ENCODE measurements at regions not wholly inside any gene's neighbourhood (a gene's known extent, or its start where the extent isn't known, plus 50 kb on each side); places are given as distances from the start of the nearest gene placed in this dataset.

DNA sequence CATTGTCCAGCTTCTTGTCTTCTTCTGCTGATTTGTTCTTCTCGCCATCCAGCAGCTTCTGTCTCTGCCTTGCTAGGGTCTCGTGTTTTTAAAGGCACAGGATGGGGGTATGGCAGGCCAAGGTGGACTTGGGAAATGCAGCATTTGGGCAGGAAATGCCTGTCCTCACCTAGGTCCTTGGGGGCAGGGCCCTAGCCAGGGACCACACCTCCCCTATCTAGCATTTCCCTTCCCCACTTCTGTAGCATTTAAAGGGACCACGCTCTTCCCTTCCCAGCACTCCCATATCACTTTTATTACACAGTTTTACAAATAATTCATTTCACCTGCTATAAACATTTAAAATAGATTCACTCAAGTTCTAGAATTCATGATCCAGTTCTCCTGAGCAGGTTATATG lies 315.4 kb upstream of the LMCD1 start:
- Mint-ChIP-seq H3K27ac (no peak overlapping the region), H3K9me3 (peaks cover under 1 to 2% of the 10 kb centered on the region in 2 donors), H3K36me3 (no peaks in the 10 kb centered on the region)
- no peak for DNase-seq (ENCODE audit: low spot score in 2 of 2)
- no peak for ATAC-seq

DNA sequence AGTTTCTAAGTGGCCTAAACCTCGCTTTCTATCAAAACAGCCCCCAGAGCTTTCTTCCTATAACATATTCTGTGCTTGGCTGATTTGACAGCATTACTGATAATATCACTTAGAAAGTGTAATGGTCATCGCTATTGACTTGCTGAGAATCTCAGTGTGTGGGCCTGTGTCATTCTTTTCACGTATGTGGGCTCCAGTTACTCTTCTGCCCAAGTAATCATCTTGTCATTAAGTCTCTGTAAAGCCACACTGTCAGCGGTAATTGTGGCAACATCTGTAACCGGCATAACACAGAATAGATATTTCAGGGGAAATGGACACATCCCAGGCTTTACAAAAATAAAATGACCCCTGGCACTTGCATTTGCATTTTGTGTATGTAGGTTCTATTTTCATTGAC lies 313.6 kb upstream of the LMCD1 start:
- no peaks in the 10 kb centered on the region for H3K36me3 Mint-ChIP-seq
- H3K9me3 Mint-ChIP-seq, result peaks cover 6 to 7% of the 10 kb centered on the region in 2 donors
- ATAC-seq (no peak), DNase-seq (ENCODE audit: low spot score in 2 of 2) (no peak)
- no peak overlapping the region for H3K27ac Mint-ChIP-seq

DNA sequence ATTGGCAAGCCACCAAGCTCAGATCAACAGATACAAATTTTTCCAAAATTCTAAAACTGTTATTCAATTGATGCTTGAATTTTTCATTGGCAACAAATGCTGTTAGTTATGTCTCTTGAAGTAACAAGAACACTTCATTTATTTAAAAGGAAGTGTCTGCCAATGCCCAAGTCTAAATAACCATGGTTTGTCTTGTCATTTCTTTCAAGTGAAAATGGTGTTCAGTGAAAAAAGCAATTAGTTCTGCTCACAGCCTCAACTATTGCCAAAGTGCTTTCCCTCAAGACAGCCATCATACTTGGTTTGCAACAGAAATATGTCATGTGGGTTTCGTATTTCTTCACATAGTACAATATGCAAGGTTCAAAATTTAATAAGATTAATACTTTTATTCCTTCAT lies 312.6 kb upstream of the LMCD1 start:
- Mint-ChIP-seq H3K9me3 (peaks cover 6 to 7% of the 10 kb centered on the region in 2 donors), H3K36me3 (no peaks in the 10 kb centered on the region), H3K27ac (no peak overlapping the region)
- no peak for ATAC-seq
- DNase-seq (ENCODE audit: low spot score in 2 of 2), result no peak

DNA sequence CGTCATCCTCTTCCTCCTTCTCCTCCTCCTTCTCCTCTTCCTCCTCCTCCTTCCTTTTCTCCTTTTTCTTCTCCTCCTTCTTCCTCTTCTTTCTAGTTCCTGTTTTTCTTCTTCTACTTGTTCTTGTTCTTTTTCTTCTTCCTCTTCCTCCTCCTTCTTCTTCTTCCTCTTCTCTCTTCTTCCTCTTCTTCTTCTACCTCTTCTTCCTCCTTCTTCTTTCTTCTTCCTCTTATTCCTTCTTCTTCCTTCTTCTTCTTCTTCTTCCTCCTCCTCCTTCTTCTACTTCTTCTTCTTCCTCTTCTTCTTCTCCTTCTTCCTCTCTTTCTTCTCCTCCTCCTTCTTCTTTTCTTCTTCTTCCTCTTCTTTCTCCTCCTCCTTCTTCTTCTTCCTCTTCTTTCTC lies 310.2 kb upstream of the LMCD1 start:
- DNase-seq (ENCODE audit: low spot score in 2 of 2) (no peak), ATAC-seq (no peak)
- Mint-ChIP-seq H3K9me3 (peaks cover 6 to 7% of the 10 kb centered on the region in 2 donors), H3K36me3 (no peaks in the 10 kb centered on the region), H3K27ac (no peak overlapping the region)

DNA sequence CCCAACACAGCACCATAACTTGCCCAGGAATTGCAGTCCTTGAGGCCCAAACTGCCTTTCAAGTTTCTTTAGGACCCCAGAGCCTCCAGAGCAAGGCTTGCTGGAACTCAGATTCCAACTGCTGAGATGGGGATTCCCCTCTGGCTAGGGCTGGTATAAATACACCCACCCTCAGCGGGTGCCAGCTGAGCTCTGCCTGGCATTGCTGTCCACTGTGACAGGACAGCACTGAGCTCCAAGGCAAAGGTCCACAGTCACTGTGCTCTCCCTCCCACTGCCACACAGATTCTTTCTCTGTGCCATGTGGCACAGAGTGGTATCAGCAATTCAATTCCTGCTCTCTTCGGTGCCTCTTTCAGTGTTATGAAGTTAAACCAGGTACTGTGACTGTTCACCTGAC lies 304.2 kb upstream of the LMCD1 start:
- ATAC-seq (no peak), DNase-seq (ENCODE audit: low spot score in 2 of 2) (no peak)
- H3K9me3 Mint-ChIP-seq, result no peaks in the 10 kb centered on the region
- no peak overlapping the region for H3K27ac Mint-ChIP-seq
- H3K36me3 Mint-ChIP-seq, result no peaks in the 10 kb centered on the region

DNA sequence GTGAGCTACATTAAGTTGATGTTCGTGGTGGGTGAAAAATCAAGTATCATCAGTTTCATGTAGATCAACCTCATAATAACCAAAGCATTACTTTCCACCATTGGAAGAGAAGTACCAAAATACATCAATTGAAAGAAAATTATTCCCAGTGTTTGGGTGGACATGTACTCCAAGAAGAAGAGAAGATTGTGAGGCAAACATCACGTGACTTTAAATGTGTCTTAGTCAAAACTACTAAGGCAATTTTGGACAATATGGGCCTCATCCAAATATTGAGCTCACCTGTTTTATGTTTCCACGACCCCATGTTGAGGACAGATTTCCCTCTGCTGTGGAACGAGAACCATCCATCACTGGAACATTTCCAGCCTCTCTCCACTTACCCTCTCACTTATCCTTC lies 303.0 kb upstream of the LMCD1 start:
- ATAC-seq, result no peak
- H3K36me3 Mint-ChIP-seq, result no peaks in the 10 kb centered on the region
- no peak overlapping the region for H3K27ac Mint-ChIP-seq
- no peaks in the 10 kb centered on the region for H3K9me3 Mint-ChIP-seq
- no peak for DNase-seq (ENCODE audit: low spot score in 2 of 2)

DNA sequence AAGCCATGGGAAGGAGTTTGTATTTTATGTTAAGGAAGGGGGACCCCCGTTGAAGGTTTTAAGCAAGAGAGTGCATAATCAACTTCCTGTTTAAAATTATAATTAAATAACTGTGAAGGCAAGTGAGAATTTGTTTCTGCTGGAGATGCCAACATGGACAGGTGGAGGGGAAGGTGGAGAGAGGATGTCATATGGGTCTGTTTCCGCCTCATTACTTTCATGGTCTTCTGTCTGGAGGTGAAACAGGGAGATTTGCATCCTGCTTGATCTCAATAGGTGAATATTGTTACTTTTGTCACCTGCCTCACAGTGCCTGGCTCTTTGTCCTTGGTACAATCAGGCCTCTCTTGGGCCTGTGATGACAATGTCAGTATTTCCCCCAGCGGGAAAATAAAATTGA lies 300.6 kb upstream of the LMCD1 start:
- Mint-ChIP-seq H3K36me3 (no peaks in the 10 kb centered on the region), H3K9me3 (no peaks in the 10 kb centered on the region), H3K27ac (no peak overlapping the region)
- no peak for DNase-seq (ENCODE audit: low spot score in 2 of 2)
- no peak for ATAC-seq

DNA sequence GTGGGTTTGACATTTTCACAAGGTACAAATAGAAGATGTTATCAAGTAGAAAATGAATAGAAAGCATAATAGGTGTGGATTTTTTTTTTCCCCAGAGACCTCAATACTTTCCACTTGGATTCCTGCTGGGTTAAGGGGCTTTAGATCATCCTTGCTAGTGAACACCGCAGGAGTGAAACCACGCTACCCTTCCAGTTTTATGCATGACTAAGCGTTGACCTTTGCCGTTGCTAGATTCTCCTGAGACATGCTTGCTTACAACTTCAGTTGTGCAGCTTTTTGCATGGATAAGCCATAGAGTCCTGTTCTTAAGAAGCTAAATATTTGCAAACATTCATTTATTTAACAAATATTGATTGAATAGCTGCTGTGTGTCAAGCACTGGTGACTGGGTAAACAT lies 299.7 kb upstream of the LMCD1 start:
- no peaks in the 10 kb centered on the region for H3K9me3 Mint-ChIP-seq
- ATAC-seq (no peak), DNase-seq (ENCODE audit: low spot score in 2 of 2) (no peak)
- H3K36me3 Mint-ChIP-seq, result no peaks in the 10 kb centered on the region
- H3K27ac Mint-ChIP-seq, result no peak overlapping the region

DNA sequence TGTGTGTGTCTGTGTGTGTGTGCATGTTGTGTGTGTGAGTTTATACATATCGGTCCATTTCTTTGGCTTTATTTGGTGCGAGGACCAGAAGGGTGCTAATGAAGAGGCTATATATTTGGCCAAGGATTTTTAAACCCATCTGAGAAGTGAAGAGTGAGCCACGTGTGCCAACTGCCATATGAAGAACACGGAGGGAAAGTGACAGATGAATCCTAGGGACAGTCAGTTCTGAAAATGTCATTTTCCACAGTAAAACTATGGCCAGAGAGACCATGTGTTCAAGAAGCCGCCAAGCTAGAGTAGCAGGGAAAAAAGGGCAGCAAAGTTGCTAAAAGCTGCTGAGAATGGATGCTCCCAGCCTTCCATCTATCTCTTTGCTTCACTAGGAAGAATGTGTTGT lies 297.3 kb upstream of the LMCD1 start:
- Mint-ChIP-seq H3K9me3 (no peaks in the 10 kb centered on the region), H3K36me3 (no peaks in the 10 kb centered on the region), H3K27ac (no peak overlapping the region)
- ATAC-seq, result no peak
- DNase-seq (ENCODE audit: low spot score in 2 of 2), result no peak

DNA sequence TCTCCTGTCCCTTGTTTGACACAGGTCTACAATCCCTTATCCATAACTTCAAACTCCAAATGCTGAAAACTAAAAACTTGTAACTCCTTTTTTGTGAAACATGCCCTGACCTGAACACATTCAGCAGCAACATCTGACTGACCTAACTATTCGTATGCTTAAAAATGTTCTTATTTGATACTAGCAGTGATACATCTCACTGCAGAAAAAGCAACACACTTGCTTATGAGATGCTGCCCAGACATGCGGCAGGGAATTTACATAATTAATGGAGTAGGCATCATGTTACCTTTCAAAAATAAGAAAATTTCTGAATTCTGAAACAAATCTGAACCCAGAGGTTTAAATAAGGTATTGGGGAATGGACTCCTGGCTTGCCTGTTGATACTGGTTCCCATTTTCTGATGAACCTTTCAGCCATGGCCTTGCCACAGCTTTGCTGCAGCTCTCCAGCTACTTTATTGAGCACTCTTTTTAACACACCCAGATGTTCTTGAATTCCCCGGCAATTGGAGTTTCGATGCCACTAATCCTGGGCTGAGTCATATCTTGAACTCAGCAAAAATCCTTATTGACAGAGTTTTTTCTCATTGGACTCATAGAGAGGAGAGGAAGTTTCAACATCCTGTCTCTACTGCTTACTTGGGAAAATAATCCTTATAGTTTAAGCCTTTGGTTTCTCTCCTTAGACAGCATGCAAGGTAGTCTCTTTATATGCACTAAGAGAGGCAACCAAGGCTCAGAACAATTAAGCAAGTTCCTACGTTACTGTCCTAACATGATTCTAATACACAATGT lies 296.6 kb upstream of the LMCD1 start:
- no peak overlapping the region for H3K27ac Mint-ChIP-seq

DNA sequence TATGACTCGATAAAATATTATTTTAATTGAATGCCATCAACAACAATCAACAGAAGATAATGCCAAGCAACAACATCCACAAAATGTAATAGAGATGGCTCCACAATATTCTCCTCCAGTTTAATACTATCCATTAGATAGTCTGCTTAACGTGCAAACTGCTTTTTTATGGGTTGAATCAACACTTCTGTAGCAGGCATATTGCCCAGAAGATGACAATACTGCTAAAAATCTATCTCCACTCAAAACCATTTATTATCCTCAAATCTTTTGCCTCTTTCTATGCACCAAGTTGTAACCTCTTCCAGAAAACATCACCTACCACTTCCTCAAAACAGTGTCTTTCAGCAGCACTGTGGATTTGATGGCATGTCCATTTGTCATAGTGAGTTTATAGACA lies 295.7 kb upstream of the LMCD1 start:
- DNase-seq (ENCODE audit: low spot score in 2 of 2), result no peak
- H3K9me3 Mint-ChIP-seq, result no peaks in the 10 kb centered on the region

More for the DNA sequence above, 296.6 kb upstream of the LMCD1 start:
- DNase-seq (ENCODE audit: low spot score in 2 of 2) (no peak), ATAC-seq (no peak)
- Mint-ChIP-seq H3K9me3 (no peaks in the 10 kb centered on the region), H3K36me3 (no peaks in the 10 kb centered on the region)

DNA sequence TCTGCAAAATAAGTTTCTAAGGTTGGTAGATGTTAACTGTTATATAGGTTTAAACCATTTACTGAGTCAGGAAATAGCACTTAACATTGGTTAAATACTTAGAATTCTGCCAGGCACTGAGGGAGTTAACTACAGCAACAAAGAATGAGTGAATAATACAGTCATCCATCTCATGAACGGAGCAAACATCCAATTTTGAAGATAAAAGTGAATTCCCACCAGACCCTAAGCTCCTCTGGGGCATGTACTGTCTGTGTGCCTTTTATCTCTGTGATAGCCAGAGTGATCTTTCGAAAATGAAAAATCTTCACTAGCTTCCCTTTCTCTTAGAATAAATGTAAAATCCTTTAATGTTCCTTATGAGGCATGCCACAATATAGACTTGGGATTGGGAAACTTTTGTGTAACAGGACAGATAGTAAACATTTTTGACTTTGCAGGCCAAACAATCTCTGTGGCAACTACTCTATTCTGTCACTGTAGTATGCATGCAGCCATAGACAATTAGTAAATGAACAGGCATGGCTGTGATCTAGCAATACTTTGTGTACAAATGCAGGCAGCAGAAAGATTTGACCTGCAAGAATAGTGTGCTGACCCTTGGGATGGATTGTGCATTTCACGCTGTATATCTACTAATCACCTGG lies 294.5 kb upstream of the LMCD1 start:
- no peak for ATAC-seq
- no peak for DNase-seq (ENCODE audit: low spot score in 2 of 2)
- Mint-ChIP-seq H3K27ac (no peak overlapping the region), H3K9me3 (no peaks in the 10 kb centered on the region), H3K36me3 (no peaks in the 10 kb centered on the region)

More for the DNA sequence above, 295.7 kb upstream of the LMCD1 start:
- no peak overlapping the region for H3K27ac Mint-ChIP-seq
- ATAC-seq, result no peak
- no peaks in the 10 kb centered on the region for H3K36me3 Mint-ChIP-seq

DNA sequence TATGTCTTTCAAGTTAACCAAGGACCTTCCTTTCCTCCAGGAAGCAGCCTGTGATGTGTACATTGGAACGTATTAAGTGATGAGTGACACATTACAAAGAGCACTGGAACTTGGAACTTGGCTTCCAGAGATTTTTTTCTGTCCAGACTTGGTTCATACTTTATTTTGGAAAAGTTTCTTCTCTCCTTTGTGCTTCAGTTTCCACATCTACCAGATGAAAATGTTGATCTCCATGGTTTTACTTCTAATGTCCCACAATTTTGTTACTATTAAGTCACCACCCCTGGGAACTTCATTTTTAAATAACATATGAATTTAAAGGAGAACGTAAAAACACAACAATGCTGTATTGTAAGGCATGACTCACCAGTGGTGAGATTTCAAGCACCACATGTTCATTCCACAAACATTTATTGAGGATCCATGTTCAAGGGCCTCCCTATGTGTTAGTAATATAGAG lies 290.7 kb upstream of the LMCD1 start:
- H3K27ac Mint-ChIP-seq, result no peak overlapping the region
- no peak for ATAC-seq

DNA sequence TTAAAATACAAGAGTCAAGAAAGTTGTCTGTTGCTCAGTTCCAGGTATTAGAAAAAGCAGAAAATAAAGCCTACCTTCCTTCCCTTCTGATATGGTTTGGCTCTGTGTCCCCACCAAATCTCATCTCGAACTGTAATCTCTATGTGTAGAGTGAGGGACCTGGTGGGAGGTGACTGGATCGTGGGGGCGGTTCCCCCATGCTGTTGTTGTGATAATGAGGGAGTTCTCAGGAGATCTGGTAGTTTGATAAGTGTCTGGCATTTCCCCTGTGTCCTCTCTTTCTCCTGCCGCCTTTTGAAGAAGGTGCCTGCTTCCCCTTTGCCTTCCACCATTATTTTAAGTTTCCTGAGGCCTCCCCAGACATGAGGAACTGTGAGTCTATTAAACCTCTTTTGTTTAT lies 288.8 kb upstream of the LMCD1 start:
- H3K27ac Mint-ChIP-seq, result no peak overlapping the region
- ATAC-seq (no peak), DNase-seq (ENCODE audit: low spot score in 2 of 2) (no peak)
- H3K36me3 Mint-ChIP-seq, result peaks cover 0 to 4% of the 10 kb centered on the region in 2 donors
- no peaks in the 10 kb centered on the region for H3K9me3 Mint-ChIP-seq

More for the DNA sequence above, 290.7 kb upstream of the LMCD1 start:
- no peak for DNase-seq (ENCODE audit: low spot score in 2 of 2)
- Mint-ChIP-seq H3K9me3 (no peaks in the 10 kb centered on the region), H3K36me3 (peaks cover 0 to 4% of the 10 kb centered on the region in 2 donors)

DNA sequence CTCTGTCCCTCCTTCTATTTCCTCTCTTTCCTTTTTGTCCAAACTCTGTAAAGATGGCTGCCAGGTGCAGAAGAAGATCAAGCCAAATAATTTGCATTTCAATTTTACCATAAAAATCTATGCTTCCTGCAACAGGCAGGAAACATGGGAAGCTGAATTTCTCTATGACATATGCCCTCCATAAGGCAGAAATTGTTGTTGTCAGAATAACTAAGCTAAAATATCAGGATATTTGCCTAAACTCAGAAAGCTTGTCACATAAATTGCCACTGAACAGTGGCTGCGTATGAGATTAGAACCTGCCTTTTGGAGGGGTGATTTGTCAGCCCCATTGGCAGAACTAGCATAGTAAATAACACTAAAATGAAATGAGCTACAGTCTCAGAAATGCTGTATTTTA lies 288.3 kb upstream of the LMCD1 start:
- no peak for ATAC-seq
- H3K36me3 Mint-ChIP-seq, result peaks cover 0 to 4% of the 10 kb centered on the region in 2 donors
- H3K27ac Mint-ChIP-seq, result no peak overlapping the region
- no peaks in the 10 kb centered on the region for H3K9me3 Mint-ChIP-seq
- no peak for DNase-seq (ENCODE audit: low spot score in 2 of 2)

DNA sequence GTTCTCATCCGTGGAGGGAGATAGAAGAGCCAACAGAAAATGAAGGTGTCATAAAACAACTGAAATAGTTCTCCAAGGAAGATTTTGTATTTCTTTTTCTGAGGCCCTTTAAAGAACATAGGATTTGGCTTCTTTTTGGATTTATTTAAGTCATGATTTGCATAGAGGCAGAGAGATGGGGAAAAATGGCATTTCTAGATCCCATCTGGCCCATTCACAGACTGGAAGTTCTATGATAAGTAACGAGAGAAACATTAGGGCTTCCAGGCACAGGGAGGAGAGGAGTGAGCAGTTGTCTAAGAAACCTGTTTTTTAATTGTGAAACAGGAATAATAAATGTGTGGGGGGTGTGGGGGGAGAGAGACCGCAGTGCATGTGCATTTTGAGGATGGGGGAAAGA lies 285.8 kb upstream of the LMCD1 start:
- Mint-ChIP-seq H3K27ac (no peak overlapping the region), H3K36me3 (peaks cover 0 to 4% of the 10 kb centered on the region in 2 donors), H3K9me3 (no peaks in the 10 kb centered on the region)
- DNase-seq (ENCODE audit: low spot score in 2 of 2) (no peak), ATAC-seq (no peak)

DNA sequence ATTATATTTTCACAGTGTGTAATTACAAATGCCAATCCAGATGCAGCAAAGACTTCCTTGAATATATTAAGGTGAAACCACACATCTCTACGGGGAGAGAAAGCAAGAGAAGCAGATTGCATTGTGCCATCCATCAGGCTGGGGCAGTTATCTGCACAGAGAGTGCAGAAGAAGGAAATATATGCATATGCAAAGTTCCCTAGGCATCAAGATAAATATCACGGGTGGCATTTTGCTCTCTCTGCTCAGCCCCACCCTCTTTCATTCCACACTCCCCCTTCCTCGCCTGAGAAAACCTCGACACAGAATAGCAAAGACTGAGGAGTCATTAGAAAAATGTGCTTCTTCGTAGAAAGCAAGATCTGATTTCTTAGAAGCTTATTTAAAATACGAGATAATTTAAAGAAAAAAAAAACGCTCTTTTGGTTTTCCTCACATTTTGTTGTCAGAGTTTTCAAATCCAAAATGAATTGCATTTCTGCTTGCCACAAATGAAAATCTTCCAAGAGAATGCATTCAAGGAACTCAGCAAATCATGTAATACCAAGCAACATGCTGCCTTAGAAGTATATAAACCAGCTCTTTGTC lies 283.2 kb upstream of the LMCD1 start:
- no peak for ATAC-seq
- H3K36me3 Mint-ChIP-seq, result no peaks in the 10 kb centered on the region
- H3K9me3 Mint-ChIP-seq, result no peaks in the 10 kb centered on the region
- H3K27ac Mint-ChIP-seq, result no peak overlapping the region
- no peak for DNase-seq (ENCODE audit: low spot score in 2 of 2)

DNA sequence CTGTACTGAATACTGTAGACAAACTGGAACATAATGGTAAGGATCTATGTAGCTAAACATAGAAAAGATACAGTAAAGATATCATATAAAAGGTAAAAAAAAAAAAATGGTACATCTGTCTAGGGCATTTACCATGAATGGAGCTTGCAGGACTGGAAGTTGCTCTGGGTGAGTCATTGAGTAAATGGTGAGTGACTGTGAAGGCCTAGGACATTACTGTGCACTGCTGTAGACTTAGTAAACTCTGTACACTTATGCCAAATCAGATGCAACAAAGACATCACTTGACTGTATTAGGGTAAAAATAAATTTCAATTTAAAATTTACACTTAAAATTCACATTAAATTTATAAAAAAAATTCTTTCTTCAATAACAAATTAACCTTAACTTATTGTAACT lies 281.3 kb upstream of the LMCD1 start:
- Mint-ChIP-seq H3K36me3 (no peaks in the 10 kb centered on the region), H3K27ac (no peak overlapping the region), H3K9me3 (no peaks in the 10 kb centered on the region)
- ATAC-seq, result no peak
- DNase-seq (ENCODE audit: low spot score in 2 of 2), result no peak

All from activated naive CD4-positive, alpha-beta T cell treated with anti-CD3 and anti-CD28 coated beads, Interleukin-2, amount 50 U/mL, for 72 hours (primary cell).